ENCODE measurements at regions not wholly inside any gene's neighbourhood (a gene's known extent, or its start where the extent isn't known, plus 50 kb on each side); places are given as distances from the start of the nearest gene placed in this dataset.

GRCh38 chr4:23594125-23594524, 295.7 kb downstream of the PPARGC1A start:
- TF ChIP-seq CTCF (IDR thresholded peaks at IDR 0.05) (no peak), POLR2A (IDR thresholded peaks at IDR 0.05) (no peak)
